NCI-H345 treated with DMSO at 0.1 percent for 48 hours (cell line): ENCODE measurements at regions not wholly inside any gene's neighbourhood (a gene's known extent, or its start where the extent isn't known, plus 50 kb on each side); places are given as distances from the start of the nearest gene placed in this dataset.

Experiments
- DNase-seq: peaks from one replicate; lab custom pipeline; 2025; ENCODE audit not compliant: unreplicated experiment; lab: John Stamatoyannopoulos, UW

GRCh38 chr11:92423115-92424034 lies 198.8 kb downstream of the FAT3 start:
- DNase-seq = no peak

DNA sequence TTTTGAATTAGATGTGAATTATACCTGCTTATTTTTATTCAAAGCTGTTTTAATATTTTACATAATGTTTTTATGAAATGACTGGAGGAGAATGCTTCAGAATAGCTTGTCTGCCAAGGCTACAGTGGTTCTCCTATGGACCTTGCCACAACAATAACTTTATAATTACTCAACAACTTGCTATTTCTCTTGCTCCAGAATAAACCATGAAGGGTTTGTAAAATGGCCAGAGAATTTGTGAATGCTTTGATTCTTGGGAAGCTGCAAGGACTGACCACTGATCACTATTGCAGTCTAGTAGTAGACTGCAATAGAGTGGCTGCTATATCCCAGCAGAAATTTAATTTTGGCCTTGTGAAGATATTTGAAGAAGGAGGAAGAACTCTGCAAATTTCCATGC lies 199.7 kb downstream of the FAT3 start:
- DNase-seq = no peak

DNA sequence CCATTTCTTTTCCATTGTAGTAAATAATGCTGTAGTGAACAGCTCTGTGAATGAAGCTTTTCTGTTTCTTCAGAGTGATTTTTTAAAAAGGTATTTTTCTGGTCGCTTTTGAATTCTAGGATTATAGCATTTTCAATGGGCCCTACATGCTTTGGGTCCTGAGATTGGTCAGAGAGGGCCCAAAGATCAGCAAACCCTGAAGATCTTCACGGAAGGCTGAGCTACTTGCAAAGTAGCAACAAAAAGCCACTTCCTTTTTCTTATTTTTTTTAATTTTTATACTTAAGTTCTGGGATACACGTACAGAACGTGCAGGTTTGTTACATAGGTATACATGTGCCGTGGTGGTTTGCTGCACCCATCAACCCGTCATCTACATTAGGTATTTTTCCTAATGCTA lies 200.5 kb downstream of the FAT3 start:
- no peak for DNase-seq

DNA sequence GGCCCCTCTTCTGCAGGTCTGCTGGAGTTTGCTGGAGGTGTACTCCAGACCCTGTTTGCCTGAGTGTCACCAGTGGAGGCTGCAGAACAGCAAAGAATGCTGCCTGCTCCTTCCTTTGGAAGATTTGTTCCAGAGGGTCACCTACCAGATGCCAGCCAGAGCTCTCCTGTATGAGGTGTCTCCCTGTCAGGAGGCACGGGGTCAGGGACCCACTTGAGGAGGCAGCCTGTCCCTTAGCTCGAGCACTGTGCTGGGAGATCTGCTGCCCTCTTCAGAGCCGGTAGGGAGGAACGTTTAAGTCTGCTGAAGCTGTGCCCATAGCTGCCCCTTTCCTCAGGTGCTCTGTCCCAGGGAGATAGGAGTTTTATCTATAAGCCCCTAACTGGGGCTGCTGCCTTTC lies 207.9 kb downstream of the FAT3 start:
- DNase-seq = no peak

DNA sequence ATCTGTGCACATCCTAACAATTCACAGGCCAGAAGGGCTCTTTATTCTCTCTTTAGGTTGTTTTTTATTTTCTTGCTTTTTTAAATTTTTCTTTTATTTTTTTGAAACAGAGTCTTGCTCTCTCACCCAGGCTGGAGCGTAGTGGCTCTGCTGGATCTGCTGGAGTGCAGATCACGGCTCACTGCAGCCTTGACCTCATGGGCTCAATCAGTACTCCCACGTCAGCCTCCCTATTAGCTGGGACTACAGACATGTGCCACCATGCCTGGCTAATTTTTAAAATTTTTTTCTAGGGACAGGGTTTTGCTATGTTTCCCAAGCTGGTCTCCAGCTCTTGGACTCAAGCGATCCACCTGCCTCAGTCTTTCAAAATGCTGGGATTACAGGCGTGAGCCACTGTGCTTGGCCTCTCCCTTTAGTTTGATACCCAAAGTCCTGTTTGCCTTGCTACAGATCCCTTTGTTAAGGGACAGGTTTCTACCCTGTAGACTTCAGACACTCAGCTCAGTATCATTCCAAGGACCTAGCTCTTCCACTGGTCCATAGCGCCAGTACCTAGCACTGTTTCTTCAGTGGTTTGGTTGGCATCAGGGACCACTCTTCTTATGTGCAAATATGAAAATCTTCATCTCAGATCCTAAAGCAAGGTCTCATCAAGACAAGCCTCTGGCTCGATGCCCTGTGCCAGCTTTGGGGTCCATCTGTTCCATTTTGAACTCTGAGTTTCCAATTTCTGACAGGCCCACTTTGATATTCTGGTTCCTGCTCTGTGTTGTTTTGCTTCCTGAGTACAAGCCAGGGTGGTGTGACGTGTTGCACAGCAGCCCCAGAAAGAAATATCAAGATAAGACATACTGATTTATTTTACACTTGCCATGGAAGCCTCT lies 211.7 kb downstream of the FAT3 start:
- no peak for DNase-seq

GRCh38 chr11:92439133-92439532 lies 214.5 kb downstream of the FAT3 start:
- no peak for DNase-seq

DNA sequence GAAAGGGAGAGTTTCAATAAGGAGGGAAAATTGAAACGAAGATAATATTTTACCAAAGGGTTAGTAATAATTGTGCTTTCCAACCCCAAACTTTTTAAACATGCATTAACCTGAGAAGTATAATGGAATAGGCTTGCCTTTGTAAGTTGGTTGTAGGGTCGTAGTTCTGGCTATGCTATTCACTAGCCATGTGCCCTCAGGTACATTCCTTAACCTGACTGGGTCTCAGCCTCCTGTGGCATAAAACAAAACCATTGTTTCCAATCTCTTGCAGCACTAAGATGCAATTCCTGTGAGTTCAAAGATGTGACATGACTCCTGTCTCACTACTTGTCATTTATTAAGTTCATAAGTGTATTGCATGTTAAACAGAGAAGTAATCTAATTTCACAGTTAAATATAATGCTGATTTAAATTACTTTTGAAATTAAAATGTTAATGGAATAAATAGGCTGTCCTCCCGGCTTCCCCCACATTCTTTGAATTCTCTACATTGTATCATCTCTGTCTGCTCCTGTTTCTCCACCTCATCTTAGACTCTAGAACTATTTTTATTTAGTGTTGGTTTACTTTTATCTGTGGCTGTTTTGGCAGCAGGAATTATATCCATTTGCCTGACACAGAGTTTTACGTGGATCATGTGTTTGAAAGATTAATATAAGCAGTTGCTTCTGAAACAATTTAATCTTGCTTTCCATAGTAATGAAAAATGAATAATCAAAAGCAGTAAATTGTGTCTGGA lies 216.3 kb downstream of the FAT3 start:
- DNase-seq = no peak

DNA sequence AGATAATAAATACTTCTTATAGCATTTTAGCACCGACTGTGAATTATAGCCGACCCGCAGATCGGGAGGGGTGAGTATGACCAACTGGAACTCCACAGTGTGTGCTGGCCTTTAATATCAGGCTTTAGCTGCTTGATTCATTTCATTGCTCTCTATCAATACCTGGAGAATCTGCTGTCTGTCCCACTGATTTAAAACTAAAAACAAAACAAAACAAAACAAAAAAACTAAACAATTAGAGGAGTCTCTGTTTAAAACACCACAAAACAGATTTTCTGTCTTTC lies 216.8 kb downstream of the FAT3 start:
- DNase-seq = no peak

- DNase-seq = no peak
Observed at GRCh38 chr11:92443199-92443598, 218.6 kb downstream of the FAT3 start.

DNA sequence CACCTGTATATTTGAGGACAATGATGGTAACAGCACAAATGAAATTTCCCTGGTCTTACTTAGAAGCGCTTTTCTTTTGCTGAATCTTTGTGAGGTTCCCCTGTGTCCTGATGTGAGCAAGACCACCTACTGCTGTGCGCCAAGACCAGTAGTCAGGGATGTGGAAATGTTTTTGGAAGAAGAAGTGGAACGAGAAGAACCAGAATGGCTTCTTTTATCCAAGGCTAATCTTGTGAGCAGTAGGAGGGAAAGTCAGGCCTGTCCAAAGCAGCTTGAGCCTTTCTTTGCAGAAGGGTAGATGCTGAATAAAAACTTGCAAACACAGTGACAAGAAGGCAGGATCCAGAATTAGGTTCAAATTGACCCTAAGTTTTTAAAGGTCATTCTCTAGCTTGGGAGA lies 223.0 kb downstream of the FAT3 start:
- DNase-seq = no peak

DNA sequence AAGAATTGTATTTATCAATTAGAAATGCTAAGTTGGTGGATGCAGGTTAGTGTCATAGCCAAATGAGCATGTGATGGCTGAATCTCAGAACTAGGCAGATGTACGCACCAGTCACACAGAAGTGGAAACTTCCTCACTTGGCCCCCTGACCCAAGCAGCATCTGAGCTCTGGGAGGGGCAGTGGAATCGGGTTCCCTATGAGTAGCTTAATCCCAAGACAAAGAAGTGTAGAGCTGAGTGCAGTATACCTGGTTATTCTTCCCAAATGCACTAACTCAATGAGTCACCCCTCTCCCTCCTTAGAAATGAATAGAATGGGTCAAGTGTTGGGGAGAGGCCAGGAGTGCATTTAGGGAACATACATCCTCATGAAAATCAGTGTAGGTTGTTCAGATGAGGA lies 224.6 kb downstream of the FAT3 start:
- DNase-seq = no peak

GRCh38 chr11:92449780-92450179 lies 225.2 kb downstream of the FAT3 start:
- no peak for DNase-seq

DNA sequence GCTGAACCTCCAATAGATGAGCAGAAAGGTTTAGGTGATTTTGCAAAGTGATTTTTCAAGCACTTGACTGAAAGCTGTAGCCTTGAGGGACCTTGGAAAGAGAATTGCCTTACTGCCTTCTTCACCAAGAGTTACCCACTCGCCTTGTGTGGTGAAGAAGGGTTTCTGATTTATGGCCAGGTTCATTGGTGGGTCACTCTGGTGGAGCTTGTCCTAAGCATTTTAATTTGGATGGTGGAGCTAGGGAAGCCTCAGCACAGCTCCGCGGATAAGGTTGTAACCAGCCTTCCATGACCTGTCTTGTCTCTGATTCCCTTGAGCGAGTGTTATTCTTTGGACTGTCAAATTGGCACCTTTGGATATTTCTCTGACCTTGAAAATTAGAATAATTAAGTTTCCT lies 226.4 kb downstream of the FAT3 start:
- DNase-seq = no peak

DNA sequence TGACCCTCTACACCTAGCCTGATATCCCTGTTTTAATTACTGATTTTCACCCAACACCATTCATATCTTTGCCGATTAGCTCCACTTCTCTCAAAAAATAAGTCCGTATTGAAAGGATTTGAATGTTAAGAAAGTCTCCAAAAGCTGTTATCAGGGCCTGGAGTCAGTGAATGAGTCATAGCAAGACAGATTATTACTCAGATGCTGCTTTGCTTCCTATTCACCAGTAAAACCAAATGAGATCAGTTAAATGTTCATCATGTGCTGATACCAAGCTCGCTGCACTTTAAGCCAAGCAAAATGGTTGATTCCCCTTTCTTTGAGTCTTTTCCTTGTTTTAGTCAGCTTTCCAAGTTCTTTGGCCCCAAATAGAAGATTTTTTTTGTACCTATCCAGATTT lies 228.4 kb downstream of the FAT3 start:
- no peak for DNase-seq

DNA sequence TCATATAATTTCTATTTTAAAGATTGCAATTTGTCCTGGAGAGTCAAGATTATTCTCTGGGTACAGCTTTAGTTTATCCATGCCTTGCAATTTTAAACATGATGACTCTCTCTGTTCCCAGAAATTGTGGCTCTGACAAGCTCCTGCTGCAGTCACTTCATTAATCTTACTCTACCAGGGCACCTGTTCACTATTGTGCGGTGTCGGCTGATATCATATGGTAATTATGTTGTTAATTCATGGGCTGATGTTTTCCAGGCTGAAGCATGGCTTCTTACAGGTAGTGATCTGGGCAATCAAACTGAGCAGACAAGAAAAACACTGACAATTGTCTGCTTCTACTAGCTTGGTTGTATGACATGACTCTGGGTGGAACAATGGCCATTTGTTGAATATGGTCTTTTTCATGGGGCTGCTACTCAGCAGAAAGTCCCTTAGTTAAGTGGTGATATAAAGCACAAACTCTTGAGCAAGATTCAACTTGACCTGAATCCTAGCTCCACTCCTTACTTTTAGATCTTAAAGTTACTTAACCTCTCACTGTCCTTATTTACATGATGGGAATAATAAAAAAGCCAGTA lies 230.7 kb downstream of the FAT3 start:
- no peak for DNase-seq

- no peak for DNase-seq
Observed at GRCh38 chr11:92457250-92457649, 232.6 kb downstream of the FAT3 start.

- no peak for DNase-seq
Observed at GRCh38 chr11:92458486-92458885, 233.9 kb downstream of the FAT3 start.

DNA sequence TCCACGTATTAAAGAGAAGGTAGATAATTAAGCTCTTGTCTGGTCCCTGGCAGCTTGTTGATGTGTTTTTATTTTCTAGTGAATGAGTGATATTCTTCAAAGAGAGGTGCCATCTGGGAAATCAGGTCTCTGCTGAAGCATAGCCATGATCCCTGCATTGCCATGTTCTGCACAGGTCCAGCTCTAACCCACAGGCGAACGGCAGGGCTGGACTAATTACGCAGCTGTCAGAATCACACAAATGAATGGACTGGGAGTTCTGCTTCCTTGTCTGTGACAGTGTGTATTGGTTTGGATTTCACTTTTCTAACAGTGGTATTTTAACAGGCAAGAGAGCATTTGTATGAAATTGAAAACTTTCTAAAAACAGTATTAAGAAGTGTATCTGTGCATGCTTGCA lies 235.6 kb downstream of the FAT3 start:
- no peak for DNase-seq

DNA sequence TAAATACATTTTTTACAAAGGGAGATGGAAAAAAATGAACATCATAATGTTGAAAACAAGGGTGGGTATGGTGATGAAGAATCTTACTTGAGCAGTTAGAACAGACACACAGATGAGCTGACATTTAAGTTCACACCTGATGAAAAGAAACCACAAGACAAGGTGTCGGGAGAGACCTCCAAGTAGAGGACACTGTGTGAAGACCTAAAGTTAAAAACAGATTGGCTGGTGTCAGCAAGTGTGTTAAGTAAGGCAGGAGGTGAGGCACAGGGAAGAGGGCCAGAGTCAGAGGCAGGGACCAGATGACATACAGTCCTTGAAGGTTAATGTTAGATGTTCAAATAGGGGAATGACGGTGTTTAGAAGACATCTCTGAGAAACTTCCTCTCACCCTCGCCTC lies 236.8 kb downstream of the FAT3 start:
- no peak for DNase-seq

- no peak for DNase-seq
Observed at GRCh38 chr11:92462821-92463220, 238.2 kb downstream of the FAT3 start.

DNA sequence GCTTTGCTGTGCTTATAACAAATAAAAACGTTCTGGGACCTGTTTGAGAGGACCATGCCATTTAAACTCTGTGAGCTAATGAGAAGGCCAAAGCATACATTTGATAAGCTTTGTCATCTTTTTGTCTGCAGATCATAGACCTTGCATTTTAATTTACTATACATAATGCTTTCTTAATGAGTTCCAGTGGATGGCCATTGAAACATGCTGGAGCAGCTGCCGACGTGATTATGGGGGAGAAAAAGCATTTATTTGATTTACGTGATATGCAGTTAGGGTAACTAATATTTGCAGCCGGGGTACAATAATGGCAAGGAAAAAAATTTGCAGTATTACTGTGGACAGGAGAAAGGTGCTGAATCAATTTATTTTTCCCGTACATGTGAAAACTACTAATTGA lies 240.2 kb downstream of the FAT3 start:
- no peak for DNase-seq
